ENCODE measurements at regions not wholly inside any gene's neighbourhood (a gene's known extent, or its start where the extent isn't known, plus 50 kb on each side); places are given as distances from the start of the nearest gene placed in this dataset.

DNA sequence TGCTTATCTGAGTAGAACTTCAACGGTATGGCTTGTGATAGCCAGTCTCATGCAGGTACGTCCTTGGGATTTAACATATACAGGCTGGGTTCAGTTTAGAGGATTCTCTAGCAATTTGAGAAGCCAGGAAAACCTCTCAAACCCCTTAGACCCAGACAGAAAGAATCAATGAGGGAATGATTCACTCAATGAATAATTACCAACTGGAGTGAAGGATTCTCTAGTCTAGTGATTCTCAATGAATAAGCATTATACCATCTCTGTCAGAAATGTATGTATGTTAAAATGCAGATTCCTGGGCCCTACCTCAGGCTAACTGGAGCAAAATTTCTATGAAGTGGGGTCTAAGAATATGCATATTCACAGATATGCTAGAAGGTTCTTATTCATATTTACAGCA lies 54.5 kb upstream of the APP start:
- no peak for DNase-seq (ENCODE audit: extremely low read depth, low read depth)

DNA sequence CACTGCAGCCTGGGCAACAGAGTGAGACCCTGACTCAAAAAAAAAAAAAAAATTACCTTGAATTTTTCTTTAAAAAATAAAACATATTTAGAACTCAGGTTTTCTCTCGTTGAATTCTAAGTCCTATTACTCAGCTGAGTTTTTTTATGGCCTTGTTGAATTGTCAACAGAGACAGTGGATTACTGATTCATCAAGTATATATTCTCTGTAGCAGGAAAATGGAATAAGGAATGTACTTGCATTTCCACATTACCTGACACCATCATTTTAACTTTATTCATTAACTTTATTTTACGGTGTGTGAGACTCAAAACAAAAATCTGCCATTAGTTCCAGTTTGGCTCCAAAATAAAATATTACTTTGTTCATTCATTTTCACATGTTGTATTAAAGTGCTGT lies 53.8 kb upstream of the APP start:
- no peak for DNase-seq (ENCODE audit: extremely low read depth, low read depth)
